DOHH2 (cell line): ENCODE measurements at regions not wholly inside any gene's neighbourhood (a gene's known extent, or its start where the extent isn't known, plus 50 kb on each side); places are given as distances from the start of the nearest gene placed in this dataset.

ENCODE experiments used
- H3F3A ChIP-seq: fragments of 200-600 bp; sonication (generic), shearing (Covaris generic); 2 replicates; pipeline ENCODE4 v1.6.0; 2016; ENCODE audit warnings: antibody characterized with exemption, mild to moderate bottlenecking; ENCODE audit not compliant: control insufficient read depth, insufficient read depth
- H3K27ac ChIP-seq: fragments of 200-600 bp; sonication (generic); 2 replicates; pipeline ENCODE4 v1.5.1; 2014; ENCODE audit warnings: low read depth, mild to moderate bottlenecking, low read length, moderate library complexity
- H3K27me3 ChIP-seq: fragments of 200-600 bp; sonication (generic); 2 replicates; pipeline ENCODE4 v1.6.1; 2014; ENCODE audit warnings: mild to moderate bottlenecking, low read length, mixed read lengths; ENCODE audit not compliant: control insufficient read depth
- H3K36me3 ChIP-seq: fragments of 200-600 bp; sonication (generic); 2 replicates; pipeline ENCODE4 v1.6.1; 2014; ENCODE audit warnings: mild to moderate bottlenecking, low read length, moderate library complexity, mixed read lengths; ENCODE audit not compliant: control insufficient read depth
- H3K4me1 ChIP-seq: fragments of 200-600 bp; sonication (generic); 2 replicates; pipeline ENCODE4 v1.6.1; 2014; ENCODE audit warnings: mild to moderate bottlenecking, low read length, mixed read lengths; ENCODE audit not compliant: control insufficient read depth
- H3K4me2 ChIP-seq: fragments of 200-600 bp; sonication (generic); 2 replicates; pipeline ENCODE4 v1.6.0; 2014; ENCODE audit warnings: mild to moderate bottlenecking, low read length, moderate library complexity
- H3K4me3 ChIP-seq: fragments of 200-600 bp; sonication (generic); 2 replicates; pipeline ENCODE4 v1.5.1; 2014; ENCODE audit warnings: mild to moderate bottlenecking, low read length, mixed read lengths
- H3K79me2 ChIP-seq: fragments of 200-600 bp; sonication (generic); 2 replicates; pipeline ENCODE4 v1.6.1; 2014; ENCODE audit warnings: mild to moderate bottlenecking, low read length, mixed read lengths; ENCODE audit not compliant: control insufficient read depth
- H3K9me2 ChIP-seq: fragments of 200-600 bp; sonication (generic); replicated peaks from 2 replicates; pipeline ENCODE4 v1.6.1; 2014; ENCODE audit warnings: mild to moderate bottlenecking, low read length, mixed read lengths; ENCODE audit not compliant: control insufficient read depth
- H3K9me3 ChIP-seq: fragments of 200-600 bp; sonication (generic); 2 replicates; pipeline ENCODE4 v1.6.1; 2014; ENCODE audit warnings: antibody characterized with exemption, low read length, mixed read lengths; ENCODE audit not compliant: control insufficient read depth, insufficient read depth
- H4K20me1 ChIP-seq: fragments of 200-600 bp; sonication (generic); 2 replicates; pipeline ENCODE4 v1.6.0; 2014; ENCODE audit warnings: low read depth, mild to moderate bottlenecking, antibody characterized with exemption, low read length, moderate library complexity; ENCODE audit not compliant: control insufficient read depth, insufficient read depth
- CTCF ChIP-seq: fragments of 200-600 bp; sonication (generic); IDR thresholded peaks from one replicate; pipeline ENCODE4 v1.5.1; 2014; ENCODE audit warnings: antibody characterized with exemption, mild to moderate bottlenecking, low read depth, low read length; ENCODE audit not compliant: poor library complexity, severe bottlenecking
- EZH2phosphoT487 ChIP-seq: fragments of 200-600 bp; sonication (generic); IDR thresholded peaks from 2 replicates; pipeline ENCODE4 v1.6.1; 2017; ENCODE audit warnings: borderline replicate concordance, mild to moderate bottlenecking, antibody characterized with exemption, low read length, moderate library complexity, mixed read lengths

GRCh38 chr10:123472606-123473005 is 193.5 kb upstream of the GPR26 start:
- Histone ChIP-seq H3K27me3 (no peaks in the 10 kb centered on the region), H3K9me2 (no peaks in the 10 kb centered on the region), H3K79me2 (no peaks in the 10 kb centered on the region), H3K4me1 (no peaks in the 10 kb centered on the region), H3K36me3 (no peaks in the 10 kb centered on the region), H3K27ac (no peak overlapping the region), H3F3A (no peaks in the 10 kb centered on the region), H4K20me1 (no peaks in the 10 kb centered on the region), H3K9me3 (no peaks in the 10 kb centered on the region), H3K4me3 (no peak overlapping the region), H3K4me2 (no peak overlapping the region)
- TF ChIP-seq CTCF (no peak), EZH2phosphoT487 (no peak)

- no peaks in the 10 kb centered on the region for H3K9me2 ChIP-seq
- H4K20me1 ChIP-seq: no peaks in the 10 kb centered on the region
- H3K4me2 ChIP-seq: no peak overlapping the region
- H3F3A ChIP-seq: no peaks in the 10 kb centered on the region
- no peak overlapping the region for H3K4me3 ChIP-seq
- TF ChIP-seq CTCF: no peak
- no peak for TF ChIP-seq EZH2phosphoT487
- H3K27ac ChIP-seq: no peak overlapping the region
- H3K27me3 ChIP-seq: no peaks in the 10 kb centered on the region
- no peaks in the 10 kb centered on the region for H3K9me3 ChIP-seq
- H3K36me3 ChIP-seq: no peaks in the 10 kb centered on the region
- no peaks in the 10 kb centered on the region for H3K4me1 ChIP-seq
- no peaks in the 10 kb centered on the region for H3K79me2 ChIP-seq
Measured at GRCh38 chr10:123474700-123475099, 191.5 kb upstream of the GPR26 start.

GRCh38 chr10:123475466-123475865 is 190.7 kb upstream of the GPR26 start:
- TF ChIP-seq EZH2phosphoT487 (no peak), CTCF (no peak)
- Histone ChIP-seq H3K36me3 (no peaks in the 10 kb centered on the region), H3K4me3 (no peak overlapping the region), H3F3A (no peaks in the 10 kb centered on the region), H3K4me2 (no peak overlapping the region), H3K27ac (no peak overlapping the region), H4K20me1 (no peaks in the 10 kb centered on the region), H3K9me3 (no peaks in the 10 kb centered on the region), H3K4me1 (no peaks in the 10 kb centered on the region), H3K9me2 (no peaks in the 10 kb centered on the region), H3K27me3 (no peaks in the 10 kb centered on the region), H3K79me2 (no peaks in the 10 kb centered on the region)

- H3K27ac ChIP-seq: no peak overlapping the region
- no peaks in the 10 kb centered on the region for H3K9me2 ChIP-seq
- no peaks in the 10 kb centered on the region for H3K9me3 ChIP-seq
- H3K4me3 ChIP-seq: no peak overlapping the region
- no peaks in the 10 kb centered on the region for H3K4me1 ChIP-seq
- H3K79me2 ChIP-seq: no peaks in the 10 kb centered on the region
- H3K27me3 ChIP-seq: no peaks in the 10 kb centered on the region
- TF ChIP-seq EZH2phosphoT487: no peak
- TF ChIP-seq CTCF: no peak
- H3K4me2 ChIP-seq: no peak overlapping the region
- no peaks in the 10 kb centered on the region for H4K20me1 ChIP-seq
- no peaks in the 10 kb centered on the region for H3K36me3 ChIP-seq
- no peaks in the 10 kb centered on the region for H3F3A ChIP-seq
Measured at GRCh38 chr10:123478116-123478515, 188.0 kb upstream of the GPR26 start.
